Stimulated activated CD4-positive, alpha-beta T cell treated with anti-CD3 and anti-CD28 coated beads, Interleukin-1b, Interleukin-23, amount 100 ng/mL, for 48 hours (primary cell): ENCODE measurements at regions not wholly inside any gene's neighbourhood (a gene's known extent, or its start where the extent isn't known, plus 50 kb on each side); places are given as distances from the start of the nearest gene placed in this dataset.
"Not testable (repeated sequence)": the region's sequence is repeated elsewhere in the genome, so short reads cannot be mapped to it uniquely, and the experiment has no call there.

ENCODE experiments used
- DNase-seq: peaks from one replicate; pipeline ENCODE4 v3.0.0-alpha.2; 2020

GRCh38 chrY:18906198-18906597 lies 132.7 kb upstream of the HSFY2 start:
- DNase-seq = not testable (repeated sequence)

- DNase-seq = no peak
Measured at GRCh38 chrY:18904296-18904695, 130.8 kb upstream of the HSFY2 start.

- DNase-seq = no peak
Measured at GRCh38 chrY:18891994-18892393, 118.5 kb upstream of the HSFY2 start.

- no peak for DNase-seq
Measured at GRCh38 chrY:18889548-18889947, 116.0 kb upstream of the HSFY2 start.

GRCh38 chrY:18884748-18885147 lies 111.2 kb upstream of the HSFY2 start:
- no peak for DNase-seq

- not testable (repeated sequence) for DNase-seq
Measured at GRCh38 chrY:18869145-18869544, 95.6 kb upstream of the HSFY2 start.

- DNase-seq = not testable (repeated sequence)
Measured at GRCh38 chrY:18866887-18867551, 93.5 kb upstream of the HSFY2 start.

- not testable (repeated sequence) for DNase-seq
Measured at GRCh38 chrY:18860856-18861255, 87.3 kb upstream of the HSFY2 start.

- not testable (repeated sequence) for DNase-seq
Measured at GRCh38 chrY:18858484-18859191, 85.1 kb upstream of the HSFY2 start.

- DNase-seq = not testable (repeated sequence)
Measured at GRCh38 chrY:18855184-18855583, 81.6 kb upstream of the HSFY2 start.

- DNase-seq = not testable (repeated sequence)
Measured at GRCh38 chrY:18853323-18853722, 79.8 kb upstream of the HSFY2 start.

GRCh38 chrY:18836643-18837042 lies 63.1 kb upstream of the HSFY2 start:
- not testable (repeated sequence) for DNase-seq
